ENCODE measurements at regions not wholly inside any gene's neighbourhood (a gene's known extent, or its start where the extent isn't known, plus 50 kb on each side); places are given as distances from the start of the nearest gene placed in this dataset.

GRCh38 chr14:71499018-71499417 is 433.2 kb upstream of the RGS6 start:
- Histone ChIP-seq H3K9me3 (ENCODE audit: insufficient read depth, low read length, severe bottlenecking) (no peaks in the 10 kb centered on the region), H3K79me2 (ENCODE audit: insufficient read depth, low read length) (peaks cover 52% of the 10 kb centered on the region), H3K4me1 (ENCODE audit: insufficient read depth, low read length) (peaks cover 30% of the 10 kb centered on the region), H3K27me3 (ENCODE audit: insufficient read depth, low read length, poor library complexity) (no peaks in the 10 kb centered on the region), H3K9ac (ENCODE audit: low read depth, low read length) (no peak overlapping the region; the same call in 1 of the 2 replicates), H3K36me3 (ENCODE audit: insufficient read depth, low read length) (no peaks in the 10 kb centered on the region), H4K20me1 (ENCODE audit: insufficient read depth, low read length) (no peaks in the 10 kb centered on the region), H3K4me2 (ENCODE audit: insufficient read depth, low read length) (no peak overlapping the region), H3K4me3 (ENCODE audit: low read depth in 1 of 2, low read length in 2 of 2) (no peak overlapping the region), H2AFZ (ENCODE audit: low read depth, low read length) (no peak overlapping the region), H3K27ac (ENCODE audit: low read length) (no peak overlapping the region)
- DNase-seq = no peak
- TF ChIP-seq EZH2 (IDR thresholded peaks at IDR 0.05; ENCODE audit: borderline replicate concordance, low read depth, low read length, severe bottlenecking) = no peak
- no peak for TF ChIP-seq CTCF (IDR thresholded peaks at IDR 0.05; ENCODE audit: borderline replicate concordance, extremely low read depth, low read length, poor library complexity, severe bottlenecking)
- no peak for ATAC-seq (ENCODE audit: insufficient read depth, low read depth)

GRCh38 chr14:71507681-71508080 is 424.5 kb upstream of the RGS6 start:
- ATAC-seq (ENCODE audit: insufficient read depth, low read depth) = no peak
- Histone ChIP-seq H3K79me2 (ENCODE audit: insufficient read depth, low read length) (peaks cover 20% of the 10 kb centered on the region), H3K9ac (ENCODE audit: low read depth, low read length) (no peak overlapping the region), H2AFZ (ENCODE audit: low read depth, low read length) (no peak overlapping the region), H3K4me1 (ENCODE audit: insufficient read depth, low read length) (peaks cover 7% of the 10 kb centered on the region), H3K4me2 (ENCODE audit: insufficient read depth, low read length) (no peak overlapping the region), H3K36me3 (ENCODE audit: insufficient read depth, low read length) (peaks cover under 1% of the 10 kb centered on the region; the same call in 1 of the 2 replicates), H3K27me3 (ENCODE audit: insufficient read depth, low read length, poor library complexity) (no peaks in the 10 kb centered on the region), H3K4me3 (ENCODE audit: low read depth in 1 of 2, low read length in 2 of 2) (no peak overlapping the region), H3K9me3 (ENCODE audit: insufficient read depth, low read length, severe bottlenecking) (no peaks in the 10 kb centered on the region), H3K27ac (ENCODE audit: low read length) (no peak overlapping the region), H4K20me1 (ENCODE audit: insufficient read depth, low read length) (no peaks in the 10 kb centered on the region)
- DNase-seq = no peak
- no peak for TF ChIP-seq EZH2 (IDR thresholded peaks at IDR 0.05; ENCODE audit: borderline replicate concordance, low read depth, low read length, severe bottlenecking)
- no peak for TF ChIP-seq CTCF (IDR thresholded peaks at IDR 0.05; ENCODE audit: borderline replicate concordance, extremely low read depth, low read length, poor library complexity, severe bottlenecking)

- Histone ChIP-seq H3K36me3 (ENCODE audit: insufficient read depth, low read length) (peaks cover 8% of the 10 kb centered on the region; the same call in 1 of the 2 replicates), H3K4me3 (ENCODE audit: low read depth in 1 of 2, low read length in 2 of 2) (no peak overlapping the region), H3K9ac (ENCODE audit: low read depth, low read length) (no peak overlapping the region), H3K27me3 (ENCODE audit: insufficient read depth, low read length, poor library complexity) (no peaks in the 10 kb centered on the region), H3K79me2 (ENCODE audit: insufficient read depth, low read length) (peaks cover 20% of the 10 kb centered on the region), H3K4me1 (ENCODE audit: insufficient read depth, low read length) (peaks cover 7% of the 10 kb centered on the region), H2AFZ (ENCODE audit: low read depth, low read length) (no peak overlapping the region), H3K9me3 (ENCODE audit: insufficient read depth, low read length, severe bottlenecking) (no peaks in the 10 kb centered on the region), H4K20me1 (ENCODE audit: insufficient read depth, low read length) (no peaks in the 10 kb centered on the region; the same call in 1 of the 2 replicates), H3K27ac (ENCODE audit: low read length) (no peak overlapping the region), H3K4me2 (ENCODE audit: insufficient read depth, low read length) (no peak overlapping the region)
- DNase-seq (no peak), ATAC-seq (ENCODE audit: insufficient read depth, low read depth) (no peak)
- TF ChIP-seq CTCF (IDR thresholded peaks at IDR 0.05; ENCODE audit: borderline replicate concordance, extremely low read depth, low read length, poor library complexity, severe bottlenecking) (no peak), EZH2 (IDR thresholded peaks at IDR 0.05; ENCODE audit: borderline replicate concordance, low read depth, low read length, severe bottlenecking) (no peak)
Measured at GRCh38 chr14:71508901-71509300, 423.3 kb upstream of the RGS6 start.

- H4K20me1 ChIP-seq (ENCODE audit: insufficient read depth, low read length) = no peaks in the 10 kb centered on the region; the same call in 1 of the 2 replicates
- H3K27ac ChIP-seq (ENCODE audit: low read length) = no peak overlapping the region
- H3K27me3 ChIP-seq (ENCODE audit: insufficient read depth, low read length, poor library complexity) = no peaks in the 10 kb centered on the region
- no peak overlapping the region for H3K9ac ChIP-seq (ENCODE audit: low read depth, low read length)
- H3K36me3 ChIP-seq (ENCODE audit: insufficient read depth, low read length) = peaks cover 24% of the 10 kb centered on the region
- no peak overlapping the region for H2AFZ ChIP-seq (ENCODE audit: low read depth, low read length)
- no peaks in the 10 kb centered on the region for H3K9me3 ChIP-seq (ENCODE audit: insufficient read depth, low read length, severe bottlenecking)
- ATAC-seq (ENCODE audit: insufficient read depth, low read depth) (no peak), DNase-seq (no peak)
- no peak overlapping the region for H3K4me3 ChIP-seq (ENCODE audit: low read depth in 1 of 2, low read length in 2 of 2)
- no peak overlapping the region for H3K4me2 ChIP-seq (ENCODE audit: insufficient read depth, low read length)
- H3K79me2 ChIP-seq (ENCODE audit: insufficient read depth, low read length) = peaks cover 10% of the 10 kb centered on the region
- no peak for TF ChIP-seq EZH2 (IDR thresholded peaks at IDR 0.05; ENCODE audit: borderline replicate concordance, low read depth, low read length, severe bottlenecking)
- no peak for TF ChIP-seq CTCF (IDR thresholded peaks at IDR 0.05; ENCODE audit: borderline replicate concordance, extremely low read depth, low read length, poor library complexity, severe bottlenecking)
- peaks cover 7% of the 10 kb centered on the region for H3K4me1 ChIP-seq (ENCODE audit: insufficient read depth, low read length)
Measured at GRCh38 chr14:71511152-71511551, 421.1 kb upstream of the RGS6 start.

Data from DND-41 (cell line).